HG03108 (cell line): ENCODE measurements at regions not wholly inside any gene's neighbourhood (a gene's known extent, or its start where the extent isn't known, plus 50 kb on each side); places are given as distances from the start of the nearest gene placed in this dataset.
"Not testable (repeated sequence)": the region's sequence is repeated elsewhere in the genome, so short reads cannot be mapped to it uniquely, and the experiment has no call there.

Experiments used
- ATAC-seq: cut with Tn5 transposase; IDR thresholded peaks from one replicate; pipeline ENCODE4 v1.9.1; 2021; ENCODE audit warnings: moderate library complexity; ENCODE audit not compliant: unreplicated experiment

GRCh38 chr1:206358771-206359170 is 111.5 kb upstream of the IKBKE start:
- not testable (repeated sequence) for ATAC-seq

- ATAC-seq: not testable (repeated sequence)
Measured at GRCh38 chr1:206359377-206359776, 110.9 kb upstream of the IKBKE start.

GRCh38 chr1:206361978-206362543 is 108.2 kb upstream of the IKBKE start:
- ATAC-seq: not testable (repeated sequence)

- ATAC-seq: not testable (repeated sequence)
Measured at GRCh38 chr1:206362994-206363393, 107.3 kb upstream of the IKBKE start.

GRCh38 chr1:206365271-206365670 is 105.0 kb upstream of the IKBKE start:
- not testable (repeated sequence) for ATAC-seq

- ATAC-seq: not testable (repeated sequence)
Measured at GRCh38 chr1:206366131-206366530, 104.1 kb upstream of the IKBKE start.

- not testable (repeated sequence) for ATAC-seq
Measured at GRCh38 chr1:206366772-206367171, 103.5 kb upstream of the IKBKE start.

- not testable (repeated sequence) for ATAC-seq
Measured at GRCh38 chr1:206367955-206368622, 102.2 kb upstream of the IKBKE start.

- ATAC-seq: not testable (repeated sequence)
Measured at GRCh38 chr1:206374725-206375124, 95.6 kb upstream of the IKBKE start.

GRCh38 chr1:206375552-206375951 is 94.7 kb upstream of the IKBKE start:
- ATAC-seq: not testable (repeated sequence)

GRCh38 chr1:206378506-206378905 is 91.8 kb upstream of the IKBKE start:
- not testable (repeated sequence) for ATAC-seq

- not testable (repeated sequence) for ATAC-seq
Measured at GRCh38 chr1:206379245-206379644, 91.0 kb upstream of the IKBKE start.

GRCh38 chr1:206380163-206380790 is 90.0 kb upstream of the IKBKE start:
- not testable (repeated sequence) for ATAC-seq

- not testable (repeated sequence) for ATAC-seq
Measured at GRCh38 chr1:206380791-206381610, 89.3 kb upstream of the IKBKE start.

- ATAC-seq: not testable (repeated sequence)
Measured at GRCh38 chr1:206384029-206384807, 86.1 kb upstream of the IKBKE start.

GRCh38 chr1:206384891-206385290 is 85.4 kb upstream of the IKBKE start:
- not testable (repeated sequence) for ATAC-seq

- not testable (repeated sequence) for ATAC-seq
Measured at GRCh38 chr1:206387631-206388030, 82.6 kb upstream of the IKBKE start.

- ATAC-seq: not testable (repeated sequence)
Measured at GRCh38 chr1:206391903-206392302, 78.4 kb upstream of the IKBKE start.

GRCh38 chr1:206397501-206397900 is 72.8 kb upstream of the IKBKE start:
- ATAC-seq: not testable (repeated sequence)

- ATAC-seq: not testable (repeated sequence)
Measured at GRCh38 chr1:206398261-206398660, 72.0 kb upstream of the IKBKE start.
